Muscle of leg (tissue), 3 donors: ENCODE measurements at regions not wholly inside any gene's neighbourhood (a gene's known extent, or its start where the extent isn't known, plus 50 kb on each side); places are given as distances from the start of the nearest gene placed in this dataset.

ENCODE experiments used
- DNase-seq: peaks from one replicate; pipeline ENCODE4 v3.0.0; 2013
- H3K27ac ChIP-seq: one replicate; pipeline ENCODE4 v1.5.1; 2013; ENCODE audit warnings: mild to moderate bottlenecking, low read length, control low read depth
- H3K27me3 ChIP-seq: one replicate; pipeline ENCODE4 v1.6.1; 2013; ENCODE audit warnings: low read length; ENCODE audit not compliant: control insufficient read depth, insufficient read depth
- H3K36me3 ChIP-seq: one replicate; pipeline ENCODE4 v1.6.1; 2013; ENCODE audit warnings: low read length; ENCODE audit not compliant: control insufficient read depth, insufficient read depth
- H3K4me1 ChIP-seq: one replicate; pipeline ENCODE4 v1.6.1; 2013; ENCODE audit warnings: low read length; ENCODE audit not compliant: control insufficient read depth, insufficient read depth
- H3K4me3 ChIP-seq: one replicate; pipeline ENCODE4 v1.5.1; 2013; ENCODE audit warnings: low read length, control low read depth
- H3K9me3 ChIP-seq: replicated peaks from 2 replicates; pipeline ENCODE4 v1.6.1; 2013; ENCODE audit warnings: low read depth, low read length; ENCODE audit not compliant: control insufficient read depth
- WGBS: methylation state at CpG from one replicate; pipeline ENCODE4 v1.1.5; 2013; ENCODE audit warnings: missing lambda C conversion rate; ENCODE audit not compliant: insufficient coverage; 5-methylcytosine and 5-hydroxymethylcytosine counted together

DNA sequence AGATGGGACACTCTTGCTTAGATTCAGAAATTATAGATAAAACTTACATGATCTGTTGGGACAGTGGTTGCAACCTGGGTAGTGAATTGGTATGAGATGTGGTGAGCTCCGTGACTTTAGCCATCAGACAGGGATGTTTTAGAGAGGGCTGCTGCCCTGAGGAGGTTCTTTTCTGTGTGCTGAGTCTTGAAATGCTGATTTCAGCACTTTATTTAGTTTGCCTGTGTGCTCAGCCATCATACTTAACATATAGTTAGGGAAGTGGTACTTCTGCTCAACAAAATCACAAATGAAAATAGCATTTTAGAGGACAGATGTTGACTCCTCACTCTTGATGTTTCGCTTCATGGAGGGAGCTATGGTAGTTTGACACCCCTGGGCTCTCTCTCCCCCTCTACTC, 95.9 kb upstream of the CDH13 start:
- H3K27ac ChIP-seq, result no peak overlapping the region
- DNase-seq, result no peak
- no peaks in the 10 kb centered on the region for H3K9me3 ChIP-seq
- WGBS, result 71% methylated on average over 1 of the region's 2 CpGs
- H3K36me3 ChIP-seq, result no peaks in the 10 kb centered on the region
- H3K27me3 ChIP-seq, result peaks cover 2% of the 10 kb centered on the region
- no peak overlapping the region for H3K4me3 ChIP-seq
- no peaks in the 10 kb centered on the region for H3K4me1 ChIP-seq

DNA sequence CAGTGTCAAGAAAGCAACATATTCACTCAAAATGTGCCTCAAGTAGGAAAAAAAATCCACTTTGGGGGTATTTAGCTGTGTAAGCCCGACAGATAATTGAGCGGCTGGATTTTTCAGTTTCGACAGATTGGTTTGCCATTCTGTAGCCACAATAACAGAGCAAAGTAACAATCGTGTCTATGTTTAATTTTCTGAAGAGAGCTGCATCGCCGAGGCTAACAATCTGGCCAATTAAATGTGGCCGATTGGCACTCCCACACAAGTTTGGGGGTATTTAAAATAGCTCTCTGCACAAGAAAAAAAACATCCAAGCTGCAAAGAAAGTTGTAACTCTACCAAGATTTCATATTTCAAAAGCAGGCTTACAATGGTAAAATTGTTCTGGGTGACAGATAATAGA, 99.7 kb upstream of the CDH13 start:
- Histone ChIP-seq H3K27ac (no peak overlapping the region), H3K4me3 (no peak overlapping the region), H3K36me3 (no peaks in the 10 kb centered on the region), H3K9me3 (peaks cover 4% of the 10 kb centered on the region), H3K4me1 (no peaks in the 10 kb centered on the region), H3K27me3 (peaks cover 4% of the 10 kb centered on the region)
- WGBS, result 90% methylated on average over 3 of the region's 7 CpGs
- no peak for DNase-seq

DNA sequence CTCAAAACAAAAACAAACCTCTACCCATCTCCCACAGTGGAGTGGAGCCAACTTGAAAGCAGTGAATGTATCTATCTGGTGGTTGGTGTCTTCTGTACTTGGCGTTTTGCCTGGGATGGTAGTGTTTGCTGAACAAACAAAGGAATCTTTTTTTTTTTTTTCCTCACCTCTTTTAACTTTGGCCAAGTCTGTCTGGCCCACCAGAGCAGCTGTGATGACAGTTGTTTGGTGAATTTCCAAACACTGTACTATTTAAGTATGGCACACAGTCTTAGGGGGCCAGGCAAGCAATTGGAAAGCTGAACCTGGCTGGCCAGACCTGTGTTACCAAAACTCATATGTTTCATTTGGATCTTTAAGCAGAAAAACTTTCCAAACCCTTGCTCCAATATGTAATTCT, 101.8 kb upstream of the CDH13 start:
- Histone ChIP-seq H3K9me3 (peaks cover 4% of the 10 kb centered on the region), H3K4me3 (no peak overlapping the region), H3K27ac (no peak overlapping the region), H3K4me1 (peaks cover 9% of the 10 kb centered on the region), H3K36me3 (no peaks in the 10 kb centered on the region), H3K27me3 (peaks cover 4% of the 10 kb centered on the region)
- peak; percentile 48 for DNase-seq
- WGBS, result no CpG with 5 or more reads among the region's 1 CpG

DNA sequence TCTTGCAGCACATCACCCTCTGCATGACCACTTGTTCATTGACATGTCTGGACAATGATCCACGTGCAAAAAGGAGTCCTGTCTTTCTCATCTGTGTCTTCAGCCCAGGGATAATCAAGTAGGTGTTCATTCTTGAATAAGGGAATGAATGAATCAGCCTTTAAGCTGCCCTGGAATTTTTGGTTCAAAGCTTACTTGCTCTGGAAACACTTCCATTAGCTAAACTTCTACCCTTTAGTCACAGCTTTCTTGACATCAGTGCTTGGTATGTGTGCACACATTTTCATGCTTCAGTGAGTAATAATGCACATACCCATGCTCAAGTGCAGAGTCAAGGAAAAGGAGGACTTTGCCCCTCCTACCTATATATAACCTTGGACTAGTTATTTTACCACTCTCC, 103.0 kb upstream of the CDH13 start:
- no peak overlapping the region for H3K4me3 ChIP-seq
- no peak overlapping the region for H3K27ac ChIP-seq
- WGBS, result 33% methylated on average over 1 of the region's 1 CpG
- H3K9me3 ChIP-seq, result peaks cover 4% of the 10 kb centered on the region
- peaks cover 4% of the 10 kb centered on the region for H3K27me3 ChIP-seq
- no peak for DNase-seq
- peaks cover 9% of the 10 kb centered on the region for H3K4me1 ChIP-seq
- H3K36me3 ChIP-seq, result no peaks in the 10 kb centered on the region

DNA sequence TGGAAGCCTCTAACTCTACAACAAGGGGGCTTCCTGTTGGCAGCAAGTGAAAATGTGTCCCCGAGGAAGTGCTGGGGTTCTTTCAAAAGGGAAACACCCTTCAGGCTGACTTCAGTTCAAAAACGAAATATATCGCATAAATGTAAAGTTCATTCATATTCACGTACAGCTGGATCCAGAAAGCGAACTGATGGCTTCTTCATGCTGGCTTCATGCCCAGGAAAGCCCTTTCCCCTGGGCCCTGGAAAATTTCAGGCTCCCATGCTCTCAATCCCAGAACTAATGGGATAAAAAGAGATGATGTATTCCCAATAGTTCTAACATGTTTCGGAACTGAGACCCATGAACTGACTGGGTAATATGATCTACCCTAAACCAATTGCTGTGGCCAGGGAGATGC, 104.7 kb upstream of the CDH13 start:
- H3K4me1 ChIP-seq, result peaks cover 9% of the 10 kb centered on the region
- H3K36me3 ChIP-seq, result no peaks in the 10 kb centered on the region
- no peak overlapping the region for H3K4me3 ChIP-seq
- H3K27ac ChIP-seq, result no peak overlapping the region
- DNase-seq, result peak; percentile 73
- WGBS, result 27% methylated on average over 2 of the region's 6 CpGs
- peaks cover 2% of the 10 kb centered on the region for H3K27me3 ChIP-seq
- H3K9me3 ChIP-seq, result peaks cover 4% of the 10 kb centered on the region

DNA sequence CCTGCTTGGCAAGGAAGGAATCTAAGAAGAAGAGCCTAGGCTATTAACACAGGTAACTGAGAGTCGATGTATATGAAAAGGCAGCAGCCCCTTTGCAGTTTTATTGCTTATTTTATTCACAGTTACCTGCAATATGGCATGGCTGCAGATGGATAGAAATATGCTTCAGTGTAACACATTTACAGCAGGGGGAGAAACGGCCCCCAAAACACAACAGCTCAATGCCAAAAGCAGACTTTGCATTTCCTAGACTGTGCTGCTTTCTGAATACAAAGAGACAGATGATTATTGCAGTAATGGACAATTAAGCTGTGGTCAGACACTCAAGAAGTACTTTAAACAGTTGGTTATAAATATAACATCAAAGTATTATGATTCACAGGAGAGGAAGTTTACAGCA, 108.0 kb upstream of the CDH13 start:
- Histone ChIP-seq H3K36me3 (no peaks in the 10 kb centered on the region), H3K4me1 (peaks cover 16% of the 10 kb centered on the region), H3K27me3 (peaks cover 2% of the 10 kb centered on the region), H3K4me3 (no peak overlapping the region), H3K27ac (no peak overlapping the region), H3K9me3 (peaks cover 2% of the 10 kb centered on the region)
- WGBS, result no CpG with 5 or more reads among the region's 2 CpGs
- no peak for DNase-seq

DNA sequence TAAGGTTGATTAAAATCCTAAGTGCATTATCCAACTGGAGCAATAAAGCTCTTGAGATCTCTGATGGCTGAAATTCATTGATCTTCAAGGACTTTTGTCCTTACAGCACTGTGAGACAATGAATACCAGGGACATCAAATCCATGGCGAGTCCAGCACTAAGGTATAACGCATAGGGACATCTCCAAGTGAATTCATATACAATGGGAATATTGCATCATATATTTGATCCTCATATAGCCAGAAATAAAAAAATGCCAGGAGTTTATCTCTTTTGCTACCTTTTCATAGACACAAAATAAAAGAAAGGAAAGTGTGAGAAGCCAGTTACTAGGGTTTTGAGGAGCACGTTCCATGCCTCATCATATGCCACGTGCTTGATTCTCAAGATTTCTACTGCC, 112.5 kb upstream of the CDH13 start:
- no peaks in the 10 kb centered on the region for H3K36me3 ChIP-seq
- peaks cover 7% of the 10 kb centered on the region for H3K4me1 ChIP-seq
- H3K9me3 ChIP-seq, result no peaks in the 10 kb centered on the region
- no peak overlapping the region for H3K27ac ChIP-seq
- no peak for DNase-seq
- H3K27me3 ChIP-seq, result no peaks in the 10 kb centered on the region
- no CpG with 5 or more reads among the region's 4 CpGs for WGBS
- H3K4me3 ChIP-seq, result no peak overlapping the region

DNA sequence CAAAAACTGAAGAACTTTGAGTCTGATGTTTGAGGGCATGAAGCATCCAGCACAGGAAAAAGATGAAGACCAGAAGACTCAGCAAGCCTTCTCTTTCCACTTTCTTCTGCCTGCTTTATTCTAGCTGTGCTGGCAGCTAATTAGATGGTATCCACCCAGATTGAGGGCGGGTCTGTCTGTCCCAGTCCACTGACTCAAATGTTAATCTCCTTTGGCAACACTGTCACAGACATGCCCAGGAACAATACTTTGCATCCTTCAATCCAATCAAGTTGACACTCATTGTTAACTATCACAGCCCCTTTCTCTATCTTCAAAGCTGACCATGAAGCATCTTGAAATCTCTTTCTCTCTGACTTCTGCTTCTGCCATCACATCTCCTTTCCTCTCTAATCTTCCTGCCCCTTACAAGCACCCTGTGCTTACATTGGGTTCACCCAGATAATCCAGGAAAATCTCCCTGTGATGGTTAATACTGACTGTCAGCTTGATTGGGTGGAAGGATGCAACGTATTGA, 115.9 kb upstream of the CDH13 start:
- WGBS, result 75% methylated on average over 2 of the region's 2 CpGs
- H3K4me3 ChIP-seq, result no peak overlapping the region
- peaks cover 12% of the 10 kb centered on the region for H3K4me1 ChIP-seq
- no peaks in the 10 kb centered on the region for H3K27me3 ChIP-seq
- no peak for DNase-seq
- H3K27ac ChIP-seq, result no peak overlapping the region
- peaks cover 8% of the 10 kb centered on the region for H3K9me3 ChIP-seq
- H3K36me3 ChIP-seq, result no peaks in the 10 kb centered on the region

DNA sequence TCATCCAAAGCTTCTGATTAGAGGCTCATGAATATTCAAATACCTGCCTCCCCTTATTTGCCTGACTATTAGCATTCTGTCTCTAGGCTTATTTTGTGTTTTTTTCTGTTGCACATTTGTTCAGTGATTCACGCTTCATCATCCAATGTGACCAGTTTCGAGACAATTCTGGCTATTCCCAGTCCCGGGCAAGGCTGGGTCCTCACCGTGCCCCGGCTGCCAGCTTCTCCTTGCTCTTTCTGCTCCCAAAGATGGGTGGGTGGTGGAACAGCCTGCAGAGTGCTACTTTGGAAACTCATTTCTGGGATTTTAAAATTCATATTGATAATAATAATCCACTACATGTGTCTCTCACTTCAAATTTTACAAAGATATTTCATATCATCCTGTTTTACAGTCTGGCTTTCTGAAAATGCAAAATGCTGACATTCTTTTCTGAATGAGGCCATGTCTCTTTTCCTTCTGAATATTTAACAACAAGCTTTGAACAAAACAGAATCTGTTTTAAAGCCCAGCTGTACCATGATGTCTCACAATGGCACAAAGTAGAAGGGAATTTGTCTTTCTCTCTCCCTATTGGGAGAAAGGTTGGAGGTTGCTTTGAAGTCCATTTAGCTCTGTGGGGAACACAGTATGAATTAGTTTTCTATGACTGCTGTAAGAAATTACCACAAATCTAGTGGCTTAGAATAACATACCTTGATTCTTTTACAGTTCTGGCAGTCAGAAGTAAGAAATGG, 116.9 kb upstream of the CDH13 start:
- no peak overlapping the region for H3K27ac ChIP-seq
- H3K9me3 ChIP-seq, result peaks cover 8% of the 10 kb centered on the region
- peaks cover 16% of the 10 kb centered on the region for H3K4me1 ChIP-seq
- no CpG with 5 or more reads among the region's 5 CpGs for WGBS
- H3K27me3 ChIP-seq, result no peaks in the 10 kb centered on the region
- no peak for DNase-seq
- H3K36me3 ChIP-seq, result no peaks in the 10 kb centered on the region
- no peak overlapping the region for H3K4me3 ChIP-seq

DNA sequence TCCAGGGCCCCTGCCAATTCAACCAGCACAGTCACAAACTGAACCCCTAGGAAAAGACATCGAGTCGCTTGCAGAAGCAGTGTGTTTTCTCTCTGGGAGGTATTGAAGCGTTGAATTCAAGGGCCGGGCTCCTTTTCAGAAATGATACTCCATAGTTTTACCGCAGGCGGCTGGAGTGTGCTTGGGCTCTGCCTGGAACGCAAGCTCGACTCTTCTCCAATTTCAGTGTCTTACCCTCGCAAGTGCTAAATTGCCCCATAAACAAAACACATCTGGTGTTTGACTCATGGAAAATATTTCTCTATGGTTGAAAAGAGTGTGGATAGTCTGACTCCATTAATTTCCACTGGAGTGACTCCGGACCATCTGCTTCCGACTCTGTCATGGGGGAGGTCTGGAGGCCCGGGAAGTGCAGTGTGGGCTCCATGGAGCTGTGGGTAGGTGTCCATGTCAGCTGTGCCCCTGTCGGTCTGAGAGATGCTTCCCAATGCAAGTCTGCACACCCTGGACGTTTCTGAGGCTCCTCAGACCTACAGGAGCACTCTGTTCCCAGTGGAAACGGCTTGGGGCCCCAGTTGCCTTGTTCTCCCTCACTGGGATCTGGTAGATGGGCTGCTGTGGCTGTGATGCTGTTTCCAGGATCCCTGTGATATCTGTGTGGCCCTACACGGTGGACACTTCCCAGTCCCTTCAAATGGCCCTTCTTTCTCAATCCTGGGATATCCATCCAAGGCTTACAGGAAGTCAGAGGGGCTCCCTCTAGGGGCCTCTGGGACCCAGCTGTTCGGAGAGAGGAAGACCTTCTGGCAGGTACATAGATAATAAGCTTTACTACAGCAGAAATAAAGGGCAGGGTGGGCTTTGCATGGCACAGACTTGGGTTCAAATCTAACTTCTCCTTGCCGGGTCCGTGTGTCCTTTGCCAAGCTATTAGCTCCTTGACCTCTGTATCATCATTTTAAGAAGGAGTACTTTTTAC, 119.8 kb upstream of the CDH13 start:
- no peak overlapping the region for H3K4me3 ChIP-seq
- peak overlapping the region; percentile 75 for H3K27ac ChIP-seq
- peak; percentile 92 for DNase-seq
- H3K27me3 ChIP-seq, result no peaks in the 10 kb centered on the region
- H3K36me3 ChIP-seq, result no peaks in the 10 kb centered on the region
- H3K4me1 ChIP-seq, result peaks cover 21% of the 10 kb centered on the region
- 22% methylated on average over 5 of the region's 19 CpGs for WGBS
- peaks cover 8% of the 10 kb centered on the region for H3K9me3 ChIP-seq
